Stomach (tissue), 8 donors: ENCODE measurements at regions not wholly inside any gene's neighbourhood (a gene's known extent, or its start where the extent isn't known, plus 50 kb on each side); places are given as distances from the start of the nearest gene placed in this dataset.

Experiments used
- DNase-seq, 2 donors: peaks; one replicate each; pipeline versions ENCODE4 v3.0.0 to v3.0.0-alpha.2; 2013 to 2019
- H3K27ac ChIP-seq, 5 donors: fragments of 200-600 bp in 4 of 5; sonication (generic) in 4 of 5; one replicate each; pipeline ENCODE4 v1.5.1; 2013 to 2019; ENCODE audit warnings: mild to moderate bottlenecking in 1 of 5, moderate library complexity in 1 of 5
- H3K27me3 ChIP-seq, 3 donors: fragments of 200-600 bp; sonication (generic); one replicate each; pipeline ENCODE4 v1.5.1; 2017 to 2019; ENCODE audit warnings: mixed run types in 1 of 3
- H3K36me3 ChIP-seq, 4 donors: fragments of 200-600 bp; sonication (generic); 1 replicate in 3 of 4; 2 replicates in 1 of 4; pipeline ENCODE4 v1.5.1; 2016 to 2019
- H3K4me1 ChIP-seq, 4 donors: fragments of 200-600 bp; sonication (generic); one replicate each; pipeline ENCODE4 v1.5.1; 2016 to 2019
- H3K4me3 ChIP-seq, 4 donors: fragments of 200-600 bp; sonication (generic) in 3 of 4; one replicate each; pipeline ENCODE4 v1.5.1; 2016 to 2019; ENCODE audit warnings: mild to moderate bottlenecking in 1 of 4
- H3K9me3 ChIP-seq, 4 donors: fragments of 200-600 bp; sonication (generic); one replicate each; pipeline ENCODE4 v1.5.1; 2016 to 2019
- CTCF ChIP-seq, 7 experiments: fragments of 450-650 bp in 4 of 7; fragments of 200-600 bp in 3 of 7; sonication (generic) in 3 of 7; IDR thresholded peaks; one replicate each; pipeline ENCODE4 v1.5.1; 2016 to 2019; ENCODE audit warnings: antibody characterized with exemption in 7 of 7, control low read depth in 2 of 7, mild to moderate bottlenecking in 1 of 7
- EP300 ChIP-seq: sonication (generic); formaldehyde crosslinking; IDR thresholded peaks from one replicate; pipeline ENCODE4 v1.6.1; 2017; ENCODE audit warnings: antibody characterized with exemption
- POLR2A ChIP-seq, 4 donors: fragments of 450-650 bp; IDR thresholded peaks; one replicate each; pipeline ENCODE4 v1.6.1; 2016; ENCODE audit warnings: antibody characterized with exemption in 4 of 4, control low read depth in 2 of 4, mild to moderate bottlenecking in 1 of 4, moderate library complexity in 1 of 4
- POLR2AphosphoS5 ChIP-seq, 3 donors: sonication (generic); formaldehyde crosslinking; IDR thresholded peaks; one replicate each; pipeline ENCODE4 v1.6.1; 2016; ENCODE audit warnings: antibody characterized with exemption in 3 of 3
- WGBS, 5 donors: extraction: QIAGEN DNeasy Blood & Tissue Kit in 3 of 5; methylation state at CpG; one replicate each; pipeline versions ENCODE4 v1.1.5 to v1.1.7; 2013 to 2018; 5-methylcytosine and 5-hydroxymethylcytosine counted together
- intact Hi-C: fragments of 100-400 bp; cut with DNase I; formaldehyde crosslinking; loops from one replicate; pipeline ENCODE4 v1.15.1; 2023; ENCODE audit warnings: low total_unique reads
- donor health status: healthy with polysubstance abuse.
- donor health status: Bipolar disorder and iron deficiency.
- donor health status: healthy.

- Histone ChIP-seq H3K27me3 (no peaks in the 10 kb centered on the region), H3K4me1 (no peaks in the 10 kb centered on the region), H3K36me3 (no peaks in the 10 kb centered on the region), H3K27ac (no peak overlapping the region), H3K9me3 (no peaks in the 10 kb centered on the region), H3K4me3 (no peak overlapping the region)
- no peak for DNase-seq
- 59 to 80% (median 69%) methylated on average over 3 of the region's 3 CpGs for WGBS, 5 donors
- TF ChIP-seq CTCF (IDR thresholded peaks at IDR 0.05) (no peak), POLR2A (IDR thresholded peaks at IDR 0.05) (no peak), EP300 (no peak), POLR2AphosphoS5 (IDR thresholded peaks at IDR 0.05) (no peak)
- intact Hi-C loops: no loop called here
Observed at GRCh38 chr16:9497750-9498149, 406.3 kb downstream of the HAPSTR1 start.

- 5 to 29% (median 8%) methylated on average over 1 of the region's 1 CpG for WGBS, 5 donors
Observed at GRCh38 chr16:9499941-9500593, 408.6 kb downstream of the HAPSTR1 start.

GRCh38 chr16:9500872-9501271 is 409.4 kb downstream of the HAPSTR1 start:
- no peaks in the 10 kb centered on the region for H3K4me1 ChIP-seq
- H3K4me3 ChIP-seq: no peak overlapping the region
- no peaks in the 10 kb centered on the region for H3K27me3 ChIP-seq
- no peaks in the 10 kb centered on the region for H3K36me3 ChIP-seq
- 65 to 86% (median 74%) methylated on average over 2 of the region's 2 CpGs for WGBS, 5 donors
- intact Hi-C loops: no loop called here
- TF ChIP-seq POLR2A (IDR thresholded peaks at IDR 0.05) (no peak), CTCF (IDR thresholded peaks at IDR 0.05) (no peak), EP300 (no peak)
- no peaks in the 10 kb centered on the region for H3K9me3 ChIP-seq
- no peak overlapping the region for H3K27ac ChIP-seq
- DNase-seq: no peak

More at GRCh38 chr16:9499941-9500593, 408.6 kb downstream of the HAPSTR1 start:
- no peak for TF ChIP-seq POLR2A (IDR thresholded peaks at IDR 0.05)
- TF ChIP-seq CTCF (IDR thresholded peaks at IDR 0.05): no peak
- no peak for TF ChIP-seq POLR2AphosphoS5 (IDR thresholded peaks at IDR 0.05)
- no peak for TF ChIP-seq EP300
- H3K36me3 ChIP-seq: no peaks in the 10 kb centered on the region
- DNase-seq: no peak
- no peaks in the 10 kb centered on the region for H3K4me1 ChIP-seq
- H3K27me3 ChIP-seq: no peaks in the 10 kb centered on the region
- no peak overlapping the region for H3K27ac ChIP-seq
- intact Hi-C loops: no loop called here
- H3K9me3 ChIP-seq: no peaks in the 10 kb centered on the region
- H3K4me3 ChIP-seq: no peak overlapping the region

- H3K27me3 ChIP-seq: no peaks in the 10 kb centered on the region
- H3K4me1 ChIP-seq: no peaks in the 10 kb centered on the region
- H3K27ac ChIP-seq: no peak overlapping the region
- TF ChIP-seq CTCF (IDR thresholded peaks at IDR 0.05): no peak
- intact Hi-C loops: no loop called here
- 21 to 34% (median 27%) methylated on average over 3 of the region's 3 CpGs for WGBS, 5 donors
- no peaks in the 10 kb centered on the region for H3K9me3 ChIP-seq
- no peaks in the 10 kb centered on the region for H3K36me3 ChIP-seq
- H3K4me3 ChIP-seq: no peak overlapping the region
- DNase-seq: peak in 1 of 2 donors; percentile 10
Observed at GRCh38 chr16:9503251-9503984, 412.0 kb downstream of the HAPSTR1 start.
